ENCODE measurements at regions not wholly inside any gene's neighbourhood (a gene's known extent, or its start where the extent isn't known, plus 50 kb on each side); places are given as distances from the start of the nearest gene placed in this dataset.

GRCh38 chr7:38027884-38028455, 107.5 kb downstream of the EPDR1 start:
- Histone ChIP-seq H3K36me3 (no peaks in the 10 kb centered on the region), H3K9me3 (no peaks in the 10 kb centered on the region), H3K4me1 (no peaks in the 10 kb centered on the region), H3K27me3 (no peaks in the 10 kb centered on the region), H3K4me3 (no peak overlapping the region), H3K27ac (no peak overlapping the region)
- 54 to 65% methylated on average over 4 of the region's 4 CpGs for WGBS, 2 donors
- TF ChIP-seq POLR2A (IDR thresholded peaks at IDR 0.05) (no peak), EP300 (IDR thresholded peaks at IDR 0.05) (no peak), CTCF (IDR thresholded peaks at IDR 0.05) (no peak)
- no peak for DNase-seq (ENCODE audit: low spot score in 2 of 2)

DNA sequence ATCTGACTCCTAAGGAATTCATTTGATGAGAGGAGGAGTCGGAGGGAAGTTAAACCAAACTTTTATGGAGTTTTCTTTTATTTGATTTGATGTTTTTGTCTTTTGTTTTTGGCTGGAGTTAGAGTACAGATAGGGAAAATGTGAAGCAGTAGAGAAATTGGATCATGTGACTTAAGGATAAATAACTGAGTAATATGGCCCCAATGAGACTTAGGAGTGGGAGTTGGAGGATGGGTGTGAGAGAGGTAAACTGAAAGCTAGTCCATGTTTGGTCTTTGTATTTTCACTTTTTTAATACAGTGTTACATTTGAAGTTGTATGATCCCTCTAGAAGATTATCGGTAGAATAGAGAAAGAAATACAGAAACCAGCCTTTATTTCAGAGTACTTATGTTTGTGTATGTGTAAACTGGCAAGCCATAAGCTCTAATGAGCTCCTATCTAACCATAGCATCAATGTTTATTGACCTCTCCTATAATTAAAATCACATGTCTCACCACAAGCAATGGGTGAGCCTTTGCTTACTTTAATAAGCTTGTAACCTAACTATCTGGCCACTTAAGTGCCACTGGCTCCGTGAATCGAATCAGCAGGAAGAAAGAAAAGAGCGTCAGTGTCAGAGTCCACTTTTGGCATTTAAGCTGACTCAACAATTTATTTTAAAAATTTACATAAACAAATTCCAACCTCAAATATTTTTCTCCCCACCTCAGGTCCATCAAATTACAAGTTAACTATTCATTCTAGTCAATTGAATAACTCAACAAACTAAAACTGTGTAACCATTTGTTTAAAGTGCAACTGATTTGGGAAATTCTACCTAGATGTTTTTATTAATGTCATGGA, 113.8 kb downstream of the EPDR1 start:
- Histone ChIP-seq H3K27ac (no peak overlapping the region), H3K4me3 (no peak overlapping the region), H3K4me1 (no peaks in the 10 kb centered on the region), H3K36me3 (no peaks in the 10 kb centered on the region), H3K9me3 (no peaks in the 10 kb centered on the region), H3K27me3 (no peaks in the 10 kb centered on the region)
- 61% methylated on average over 5 of the region's 5 CpGs for WGBS, 2 donors
- no peak for TF ChIP-seq POLR2A (IDR thresholded peaks at IDR 0.05)
- no peak for TF ChIP-seq CTCF (IDR thresholded peaks at IDR 0.05)
- TF ChIP-seq EP300 (IDR thresholded peaks at IDR 0.05) = no peak
- DNase-seq (ENCODE audit: low spot score in 2 of 2) = no peak

GRCh38 chr7:38040831-38041230, 120.4 kb downstream of the EPDR1 start:
- WGBS, 2 donors = 63 to 66% methylated on average over 4 of the region's 4 CpGs
- TF ChIP-seq EP300 (IDR thresholded peaks at IDR 0.05) (no peak), CTCF (IDR thresholded peaks at IDR 0.05) (no peak), POLR2A (IDR thresholded peaks at IDR 0.05) (no peak)
- Histone ChIP-seq H3K9me3 (no peaks in the 10 kb centered on the region), H3K27ac (no peak overlapping the region), H3K36me3 (no peaks in the 10 kb centered on the region), H3K27me3 (no peaks in the 10 kb centered on the region), H3K4me3 (no peak overlapping the region), H3K4me1 (no peaks in the 10 kb centered on the region)
- DNase-seq (ENCODE audit: low spot score in 2 of 2) = no peak

DNA sequence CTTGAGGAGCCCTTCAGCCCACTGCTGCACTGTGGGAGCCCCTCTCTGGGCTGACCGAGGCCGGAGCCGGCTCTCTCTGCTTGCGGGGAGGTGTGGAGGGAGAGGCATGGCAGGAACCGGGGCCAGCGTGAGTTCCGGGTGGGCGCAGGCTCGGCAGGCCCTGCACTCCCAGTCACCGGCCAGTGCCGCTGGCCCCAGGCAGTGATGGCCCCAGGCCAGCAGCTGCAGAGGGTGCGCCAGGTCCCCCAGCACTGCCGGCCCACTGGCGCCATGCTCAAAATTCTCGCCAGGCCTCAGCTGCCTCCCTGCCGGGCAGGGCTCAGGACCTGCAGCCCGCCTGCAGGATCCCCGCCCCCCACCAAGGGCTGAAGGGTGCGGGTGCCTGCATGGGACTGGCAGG, 128.4 kb upstream of the STARD3NL start:
- H3K9me3 ChIP-seq = peaks cover 0 to 18% (median 0%) of the 10 kb centered on the region in 4 donors
- no peaks in the 10 kb centered on the region for H3K36me3 ChIP-seq
- no peaks in the 10 kb centered on the region for H3K27me3 ChIP-seq
- no peak for DNase-seq (ENCODE audit: low spot score in 2 of 2)
- no peaks in the 10 kb centered on the region for H3K4me1 ChIP-seq
- no peak for TF ChIP-seq POLR2A (IDR thresholded peaks at IDR 0.05)
- H3K4me3 ChIP-seq = no peak overlapping the region
- no peak overlapping the region for H3K27ac ChIP-seq
- WGBS, 2 donors = 87 to 92% methylated on average over 12 to 17 of the region's 19 CpGs

- TF ChIP-seq POLR2A (IDR thresholded peaks at IDR 0.05) = no peak
- no peak for TF ChIP-seq EP300 (IDR thresholded peaks at IDR 0.05)
- no peak for TF ChIP-seq CTCF (IDR thresholded peaks at IDR 0.05)
- WGBS, 2 donors = 83 to 100% methylated on average over 1 to 2 of the region's 2 CpGs
- H3K27me3 ChIP-seq = no peaks in the 10 kb centered on the region
These were observed 126.7 kb upstream of the STARD3NL start for GRCh38 chr7:38051311-38051710.

More at GRCh38 chr7:38051311-38051710, 126.7 kb upstream of the STARD3NL start:
- Histone ChIP-seq H3K4me1 (no peaks in the 10 kb centered on the region), H3K9me3 (peaks cover 0 to 18% (median 0%) of the 10 kb centered on the region in 4 donors), H3K36me3 (no peaks in the 10 kb centered on the region), H3K27ac (no peak overlapping the region), H3K4me3 (no peak overlapping the region)
- DNase-seq (ENCODE audit: low spot score in 2 of 2) = no peak

Data from tibial nerve (tissue), 4 donors.